ENCODE measurements at regions not wholly inside any gene's neighbourhood (a gene's known extent, or its start where the extent isn't known, plus 50 kb on each side); places are given as distances from the start of the nearest gene placed in this dataset.

DNA sequence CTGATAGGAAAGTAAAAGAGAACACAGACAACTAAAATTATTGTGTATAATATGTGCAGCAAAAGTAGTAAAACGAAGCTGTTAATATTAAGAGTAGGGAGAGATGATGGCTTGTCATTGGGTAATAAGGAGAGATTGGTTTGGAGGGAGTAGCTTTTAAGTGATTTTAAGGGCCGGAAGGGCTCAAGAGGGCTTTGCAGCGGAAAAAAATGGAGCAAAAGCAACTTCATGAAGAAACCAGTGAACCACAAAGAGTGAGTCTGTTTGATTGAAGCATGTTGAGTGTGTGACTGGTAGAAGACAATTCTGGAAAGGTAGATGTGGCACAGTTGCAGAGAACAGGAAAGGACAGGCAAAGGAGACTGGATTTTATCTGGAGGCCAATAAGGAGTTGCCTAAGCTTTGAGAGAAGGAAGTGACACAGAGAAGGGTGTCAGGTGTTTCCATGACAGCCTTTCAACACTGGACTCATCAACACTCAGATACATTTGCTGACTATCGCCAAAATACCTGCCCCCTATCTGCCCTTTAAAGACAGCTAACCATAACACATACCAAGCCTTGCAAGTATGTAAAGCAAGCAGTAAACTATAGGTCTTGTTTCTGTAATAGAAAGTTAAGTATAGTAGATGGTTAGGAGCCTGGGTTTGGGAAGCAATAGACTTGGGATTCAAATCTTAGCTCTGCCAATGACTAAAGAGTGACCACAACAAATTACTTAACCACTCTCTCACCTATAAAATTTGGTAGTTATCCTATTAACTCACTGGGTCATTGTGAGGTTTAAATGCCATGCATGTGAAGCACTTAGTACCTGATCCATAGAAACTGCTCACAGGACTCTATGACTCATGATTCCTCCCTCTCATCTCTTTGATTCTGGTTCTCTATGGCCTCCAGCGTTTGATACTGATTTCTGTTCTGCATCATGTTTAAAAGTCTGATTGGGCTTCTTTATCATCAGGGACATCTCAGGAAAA, 117.3 kb upstream of the LMNTD1 start:
- TF ChIP-seq, protein P1, sequence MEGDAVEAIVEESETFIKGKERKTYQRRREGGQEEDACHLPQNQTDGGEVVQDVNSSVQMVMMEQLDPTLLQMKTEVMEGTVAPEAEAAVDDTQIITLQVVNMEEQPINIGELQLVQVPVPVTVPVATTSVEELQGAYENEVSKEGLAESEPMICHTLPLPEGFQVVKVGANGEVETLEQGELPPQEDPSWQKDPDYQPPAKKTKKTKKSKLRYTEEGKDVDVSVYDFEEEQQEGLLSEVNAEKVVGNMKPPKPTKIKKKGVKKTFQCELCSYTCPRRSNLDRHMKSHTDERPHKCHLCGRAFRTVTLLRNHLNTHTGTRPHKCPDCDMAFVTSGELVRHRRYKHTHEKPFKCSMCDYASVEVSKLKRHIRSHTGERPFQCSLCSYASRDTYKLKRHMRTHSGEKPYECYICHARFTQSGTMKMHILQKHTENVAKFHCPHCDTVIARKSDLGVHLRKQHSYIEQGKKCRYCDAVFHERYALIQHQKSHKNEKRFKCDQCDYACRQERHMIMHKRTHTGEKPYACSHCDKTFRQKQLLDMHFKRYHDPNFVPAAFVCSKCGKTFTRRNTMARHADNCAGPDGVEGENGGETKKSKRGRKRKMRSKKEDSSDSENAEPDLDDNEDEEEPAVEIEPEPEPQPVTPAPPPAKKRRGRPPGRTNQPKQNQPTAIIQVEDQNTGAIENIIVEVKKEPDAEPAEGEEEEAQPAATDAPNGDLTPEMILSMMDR (IDR thresholded peaks at IDR 0.05; ENCODE audit: insufficient read depth, low read depth, low read length) = no peak
- no peak for TF ChIP-seq EZH2 (IDR thresholded peaks at IDR 0.05; ENCODE audit: insufficient read depth, low read length)
